ENCODE measurements at regions not wholly inside any gene's neighbourhood (a gene's known extent, or its start where the extent isn't known, plus 50 kb on each side); places are given as distances from the start of the nearest gene placed in this dataset.
"Not testable (repeated sequence)": the region's sequence is repeated elsewhere in the genome, so short reads cannot be mapped to it uniquely, and the experiment has no call there.

DNA sequence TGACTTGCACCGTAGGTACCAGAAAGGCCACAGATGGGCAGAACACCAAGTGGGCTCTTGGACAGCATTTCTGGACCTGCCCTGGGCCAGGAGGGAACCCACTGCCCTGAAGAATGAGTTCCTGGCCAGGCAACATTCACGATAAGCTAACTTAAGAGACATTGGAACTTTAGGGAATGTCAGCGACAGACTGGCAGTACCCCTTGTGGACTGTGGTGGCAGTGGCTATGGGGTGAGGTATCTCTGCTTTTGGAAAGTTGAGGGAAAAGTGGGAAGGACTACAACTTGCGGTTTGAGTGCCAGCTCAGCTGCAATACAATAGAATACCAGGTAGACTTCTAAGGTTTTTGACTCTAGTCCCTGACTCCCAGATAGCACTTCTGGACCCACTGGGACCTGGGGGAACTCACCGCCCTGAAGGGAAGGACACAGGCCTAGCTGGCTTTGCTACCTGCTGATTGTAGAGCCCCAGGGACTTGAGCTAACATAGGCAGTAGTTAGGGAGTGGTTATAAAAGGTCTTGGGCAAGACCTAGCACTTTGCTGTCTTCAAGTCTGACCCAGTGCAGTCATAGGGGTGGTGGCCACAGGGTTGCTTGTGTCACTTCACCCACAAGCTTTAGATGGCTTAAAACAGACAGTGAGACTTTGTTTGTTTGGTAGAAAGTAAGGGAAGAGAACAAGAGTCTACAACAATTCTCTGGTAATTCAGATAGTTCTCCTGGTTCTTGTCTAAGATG lies 617.6 kb downstream of the COL12A1 start:
- DNase-seq (ENCODE audit: low read depth) = no peak

DNA sequence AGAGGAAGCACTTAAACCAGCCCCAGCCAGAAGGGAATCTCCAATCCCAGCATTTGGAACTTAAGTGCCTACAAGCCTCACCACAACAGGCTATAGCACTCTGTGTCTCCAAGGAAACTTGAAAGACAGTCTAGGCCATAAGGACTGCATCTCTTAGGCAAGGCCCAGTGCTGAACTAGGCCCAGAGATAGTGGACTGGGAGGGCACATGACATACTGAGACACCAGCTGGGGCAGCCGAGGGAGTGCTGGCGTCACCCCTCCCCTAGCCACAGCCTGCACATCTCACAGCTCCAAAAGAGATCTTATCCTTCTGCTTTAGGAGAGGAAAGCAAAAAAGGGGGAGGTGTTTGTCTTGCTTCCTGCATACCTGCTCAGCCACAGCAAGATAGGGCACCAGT lies 618.5 kb downstream of the COL12A1 start:
- DNase-seq (ENCODE audit: low read depth) = no peak

DNA sequence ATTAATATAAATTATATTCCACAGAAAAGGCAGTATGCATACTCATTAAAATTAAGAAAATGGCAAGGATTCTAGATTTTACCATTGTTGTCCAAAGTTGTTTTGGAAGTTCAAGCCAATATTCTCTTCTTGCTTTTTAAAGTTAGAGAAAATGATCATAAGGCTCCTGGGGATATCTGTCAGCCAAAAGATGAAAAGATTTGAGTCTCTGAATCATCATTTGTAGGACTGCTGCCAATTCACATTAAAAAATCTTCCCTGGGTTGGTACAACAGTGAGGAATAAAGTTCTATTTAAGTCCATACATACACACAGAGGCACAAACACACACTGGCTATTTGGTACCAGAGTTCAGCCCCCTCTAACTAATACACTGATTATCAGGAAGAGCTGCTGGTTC lies 620.1 kb downstream of the COL12A1 start:
- no peak for DNase-seq (ENCODE audit: low read depth)

DNA sequence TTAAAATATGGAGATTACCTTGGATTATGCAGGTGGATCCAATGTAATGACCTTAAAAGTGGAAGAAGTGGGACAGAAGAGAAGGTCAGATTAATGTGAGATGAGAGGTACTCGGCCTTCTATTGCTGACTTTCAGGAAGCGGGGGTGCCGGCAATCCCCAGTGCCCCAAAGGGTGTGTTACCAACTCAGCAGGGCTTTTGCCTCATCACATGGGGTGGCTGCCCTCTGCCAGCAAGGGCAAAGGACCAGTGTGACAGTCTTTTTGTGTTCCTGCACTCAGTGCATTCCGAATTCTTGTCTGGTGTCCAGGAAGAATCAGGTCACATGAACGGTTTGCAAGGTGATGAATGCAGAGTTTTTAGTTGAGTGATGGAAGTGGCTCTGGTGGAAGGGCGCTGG lies 624.2 kb downstream of the COL12A1 start:
- no peak for DNase-seq (ENCODE audit: low read depth)

DNA sequence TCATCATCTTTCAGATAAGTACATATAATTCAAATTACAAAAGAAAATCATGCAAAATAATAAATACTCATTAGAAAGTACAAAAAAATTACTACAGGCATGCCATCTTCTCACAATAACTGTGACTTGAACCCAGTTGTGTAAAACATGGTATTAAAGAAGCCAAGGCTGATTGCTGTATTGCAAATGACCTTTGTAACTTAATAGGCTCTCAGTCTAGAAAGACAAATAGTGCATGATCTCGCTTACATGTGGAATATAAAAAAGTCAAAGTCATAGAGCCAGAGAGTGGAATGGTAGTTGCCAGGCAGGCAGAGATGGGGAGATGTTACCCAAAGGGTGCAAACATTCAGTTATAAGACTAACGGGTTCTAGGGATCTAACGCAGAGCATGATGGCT lies 626.1 kb downstream of the COL12A1 start:
- no peak for DNase-seq (ENCODE audit: low read depth)

DNA sequence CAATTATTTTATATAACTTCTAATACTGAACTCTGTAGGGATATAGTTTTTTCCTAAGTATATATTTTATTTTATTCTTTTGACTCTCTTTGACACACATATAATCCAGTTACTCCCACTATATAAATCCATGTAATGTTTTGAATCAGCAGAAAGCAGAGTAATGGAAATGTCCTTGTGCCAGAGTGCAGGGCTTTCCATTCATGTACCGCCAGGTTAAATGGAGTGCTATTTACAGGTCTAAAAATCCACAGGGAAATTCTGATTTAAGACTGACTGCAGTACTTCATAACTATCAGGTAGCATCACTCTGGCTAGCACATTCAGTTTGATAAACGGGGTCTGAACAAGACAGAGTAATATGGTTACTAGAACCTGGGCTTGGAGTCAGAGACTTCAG lies 626.8 kb downstream of the COL12A1 start:
- no peak for DNase-seq (ENCODE audit: low read depth)

DNA sequence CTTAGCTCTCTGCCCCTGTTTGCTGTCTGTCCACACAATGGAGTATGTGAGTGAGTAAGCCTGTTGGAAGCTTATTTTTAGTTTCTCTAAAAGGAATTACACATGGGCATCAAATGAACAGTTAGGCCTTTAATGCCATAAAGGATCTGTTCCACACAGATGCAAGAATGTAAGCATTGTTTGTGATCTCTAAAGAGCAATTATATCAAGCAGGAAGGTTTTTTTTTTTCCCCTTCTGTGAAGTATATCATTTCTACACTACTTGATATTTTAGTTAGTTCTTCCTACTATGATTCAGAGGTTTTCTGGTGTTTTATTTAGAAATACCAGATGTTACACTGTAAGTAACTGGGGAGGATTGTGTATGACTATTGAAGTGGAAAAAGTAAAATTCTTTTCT lies 627.5 kb downstream of the COL12A1 start:
- DNase-seq (ENCODE audit: low read depth) = peak; percentile 44

DNA sequence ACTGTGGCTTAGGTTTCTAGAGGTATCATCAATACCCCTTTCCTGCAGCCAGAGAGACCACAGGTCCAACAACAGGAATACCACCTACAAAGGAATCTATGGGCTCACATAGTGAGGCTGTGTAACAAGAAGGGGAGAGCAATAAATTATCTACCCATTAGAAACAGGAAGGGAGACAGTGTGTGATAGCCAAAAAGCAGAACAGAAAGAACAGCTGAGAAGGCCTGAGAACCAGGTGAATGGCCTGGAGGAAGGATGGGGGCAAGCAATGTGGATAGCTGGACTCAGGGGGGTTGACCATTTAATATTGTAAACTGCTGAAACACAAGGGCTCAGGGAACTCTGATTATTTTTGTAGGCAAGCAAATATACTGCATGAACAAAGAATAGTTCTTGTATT lies 628.2 kb downstream of the COL12A1 start:
- DNase-seq (ENCODE audit: low read depth) = no peak

DNA sequence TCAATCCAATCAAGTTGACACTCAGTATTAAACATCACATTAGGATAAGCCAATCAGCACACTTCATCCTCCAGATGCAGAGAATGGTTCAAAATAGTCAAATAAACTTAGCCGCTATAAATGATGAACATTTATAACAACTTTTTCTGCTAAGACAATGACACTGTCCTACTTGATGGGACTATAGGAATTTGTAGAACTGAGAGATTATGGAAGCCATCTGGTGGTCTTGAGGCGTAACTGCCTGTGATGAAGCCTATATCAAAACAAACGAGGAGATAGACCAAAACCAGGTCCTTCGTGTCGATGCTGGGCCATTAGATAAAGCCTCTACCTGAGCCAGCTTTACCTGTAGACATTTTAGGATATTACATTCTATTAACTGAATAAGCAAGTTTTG lies 631.1 kb downstream of the COL12A1 start:
- peak; percentile 47 for DNase-seq (ENCODE audit: low read depth)

DNA sequence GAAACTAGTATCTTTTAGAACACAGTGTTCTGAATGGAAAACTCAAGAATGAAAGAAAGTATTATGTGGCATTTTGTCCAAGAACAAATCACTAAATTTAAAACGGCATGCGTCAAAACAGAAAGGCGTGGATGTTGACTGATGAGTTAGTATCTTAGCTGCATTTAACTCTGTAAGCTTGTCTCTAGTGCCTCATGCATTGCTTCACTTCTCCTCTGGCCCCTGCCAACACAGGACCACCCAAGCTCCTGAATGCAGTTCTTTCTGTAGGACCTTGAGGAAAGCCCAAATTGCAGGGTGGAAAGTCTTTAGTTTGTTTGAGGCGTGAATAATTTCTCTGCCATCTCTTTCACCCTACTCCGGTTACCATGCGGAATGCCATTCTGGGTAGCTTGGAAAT lies 632.2 kb downstream of the COL12A1 start:
- DNase-seq (ENCODE audit: low read depth) = no peak

DNA sequence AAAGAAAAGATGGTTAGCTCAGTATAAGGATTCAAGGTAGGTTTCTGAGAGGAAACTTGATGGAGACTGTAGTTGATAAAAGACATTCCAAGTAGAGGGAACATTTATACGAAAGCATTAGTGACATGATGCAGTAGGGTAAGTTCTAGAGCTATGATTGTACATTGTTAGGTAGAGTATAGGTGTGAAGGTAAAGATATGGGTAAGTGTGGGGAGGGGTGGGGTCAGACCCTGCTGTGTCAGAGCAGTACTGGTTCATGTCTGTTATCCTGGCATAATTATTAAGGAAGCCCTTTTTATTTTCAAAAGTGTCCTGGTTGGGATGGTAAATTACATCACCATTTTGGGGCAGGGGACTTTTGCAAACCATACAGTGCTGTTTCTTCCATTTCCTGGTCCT lies 635.8 kb downstream of the COL12A1 start:
- DNase-seq (ENCODE audit: low read depth) = no peak

DNA sequence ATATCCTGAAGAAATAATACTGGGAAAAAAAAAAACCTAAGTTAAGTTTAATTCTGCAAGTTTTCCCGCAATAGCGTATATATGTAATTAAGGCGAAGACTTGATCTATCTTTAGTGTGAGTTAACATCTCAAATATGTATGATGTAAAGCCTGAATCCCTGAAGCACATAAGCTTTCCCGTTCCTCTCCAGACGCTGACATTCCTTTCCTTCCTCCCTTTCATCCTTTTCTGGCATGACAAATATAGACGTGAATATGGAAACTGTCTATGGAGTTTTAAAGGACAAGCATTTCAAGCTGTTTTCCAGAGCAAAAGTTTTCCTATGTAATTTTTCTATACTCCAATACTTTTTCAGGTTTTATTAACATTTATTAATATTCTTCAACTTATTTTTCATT lies 637.0 kb downstream of the COL12A1 start:
- no peak for DNase-seq (ENCODE audit: low read depth)

DNA sequence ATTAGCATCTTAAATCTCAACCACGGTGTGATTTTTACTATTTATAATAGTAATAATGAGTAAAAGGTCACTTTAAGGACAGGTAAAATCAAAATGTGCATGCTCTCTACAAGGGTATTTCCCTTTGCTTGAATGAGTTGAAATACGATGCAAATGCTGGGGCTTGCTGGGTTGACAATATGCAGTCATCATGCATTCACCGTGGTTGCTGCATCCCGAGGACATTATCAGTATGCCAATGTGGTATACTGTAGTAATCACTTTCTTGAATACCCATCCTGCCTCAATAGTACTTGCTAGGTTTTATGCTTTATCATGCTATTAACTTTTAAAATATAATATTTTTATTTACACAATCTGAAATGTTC lies 637.9 kb downstream of the COL12A1 start:
- DNase-seq (ENCODE audit: low read depth) = not testable (repeated sequence)

DNA sequence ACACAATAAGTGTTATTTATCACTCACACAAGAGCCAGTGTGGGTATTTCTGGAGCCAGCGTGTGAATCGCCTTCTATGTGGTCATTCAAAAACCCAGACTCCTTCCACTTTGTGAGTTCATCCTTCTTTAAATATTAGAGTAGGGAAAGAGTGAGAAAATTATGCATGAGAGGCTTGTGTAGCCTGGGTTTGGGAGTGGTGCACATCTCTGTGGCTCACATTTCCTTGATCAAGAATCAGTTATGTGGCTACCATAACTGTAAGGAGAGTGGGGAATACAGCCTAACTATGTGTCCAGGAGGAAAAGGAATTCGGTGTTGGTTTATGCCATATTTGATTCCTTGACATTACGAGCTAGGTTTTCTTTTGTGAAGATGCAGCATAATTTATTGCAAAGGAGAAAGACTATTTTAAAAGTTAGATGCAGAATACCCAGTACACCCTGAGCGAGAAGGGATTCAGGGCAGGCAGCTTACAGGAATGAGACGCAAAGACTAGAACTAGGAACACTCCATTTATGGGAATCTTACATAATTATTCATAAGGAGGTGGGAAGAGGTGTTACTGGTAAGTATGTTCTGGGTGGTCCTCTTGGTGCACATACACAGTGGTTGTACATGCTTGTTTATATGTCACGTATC lies 638.5 kb downstream of the COL12A1 start:
- DNase-seq (ENCODE audit: low read depth) = no peak

DNA sequence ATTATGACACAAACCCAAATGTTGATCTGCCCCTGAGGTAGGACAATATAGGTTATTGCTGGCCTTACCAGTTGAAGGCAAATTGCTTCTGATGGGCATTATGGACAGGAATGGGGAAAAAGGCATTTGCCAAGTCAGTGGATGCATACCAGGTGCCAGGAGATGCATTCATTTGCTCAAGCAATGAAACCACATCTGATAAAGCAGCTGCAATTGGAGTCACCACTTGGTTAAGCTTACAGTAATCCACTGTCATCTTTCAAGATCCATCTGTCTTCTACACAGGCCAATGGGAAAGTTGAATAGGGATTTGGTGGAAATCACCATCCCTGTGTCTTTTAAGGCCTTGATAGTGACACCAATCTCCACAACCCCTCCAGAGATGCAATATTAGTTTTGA lies 648.6 kb downstream of the COL12A1 start:
- no peak for DNase-seq (ENCODE audit: low read depth)

DNA sequence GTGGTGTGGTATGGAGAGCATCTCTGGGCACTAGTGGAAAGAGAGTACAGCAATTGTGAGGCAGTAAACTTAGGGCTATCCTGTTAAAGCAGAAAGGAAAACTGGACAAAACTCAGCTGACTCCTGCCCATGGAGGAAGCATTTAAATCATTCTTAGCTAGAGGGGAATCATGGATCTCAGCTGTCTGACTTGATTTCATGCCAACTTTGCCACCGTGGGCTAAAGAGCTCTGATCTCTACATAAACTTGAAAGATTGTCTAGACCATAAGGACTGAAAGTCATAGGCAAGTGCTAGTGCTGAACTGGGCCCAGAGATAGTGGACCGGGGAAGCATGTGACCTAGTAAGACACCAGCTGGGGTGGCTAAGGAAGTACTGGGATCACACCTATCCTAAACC lies 651.8 kb downstream of the COL12A1 start:
- DNase-seq (ENCODE audit: low read depth) = no peak

DNA sequence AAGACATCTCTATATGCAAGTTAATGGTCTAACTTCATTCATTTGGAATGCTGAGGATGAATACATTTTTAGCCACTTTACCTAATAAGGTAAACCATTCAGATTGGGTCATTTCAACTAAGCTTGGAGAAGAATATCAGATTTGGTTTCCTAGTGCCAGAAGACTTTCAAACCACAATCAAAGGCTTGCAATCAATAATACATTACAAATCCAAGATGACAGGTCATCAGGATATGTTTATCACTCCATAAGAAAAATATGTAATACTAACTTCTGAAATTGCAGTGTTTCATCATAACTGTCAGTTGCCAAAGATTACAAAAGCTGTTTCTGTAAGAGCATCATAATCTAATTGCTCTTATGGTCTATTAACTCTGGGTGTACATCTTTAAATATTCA lies 654.0 kb downstream of the COL12A1 start:
- DNase-seq (ENCODE audit: low read depth) = no peak

DNA sequence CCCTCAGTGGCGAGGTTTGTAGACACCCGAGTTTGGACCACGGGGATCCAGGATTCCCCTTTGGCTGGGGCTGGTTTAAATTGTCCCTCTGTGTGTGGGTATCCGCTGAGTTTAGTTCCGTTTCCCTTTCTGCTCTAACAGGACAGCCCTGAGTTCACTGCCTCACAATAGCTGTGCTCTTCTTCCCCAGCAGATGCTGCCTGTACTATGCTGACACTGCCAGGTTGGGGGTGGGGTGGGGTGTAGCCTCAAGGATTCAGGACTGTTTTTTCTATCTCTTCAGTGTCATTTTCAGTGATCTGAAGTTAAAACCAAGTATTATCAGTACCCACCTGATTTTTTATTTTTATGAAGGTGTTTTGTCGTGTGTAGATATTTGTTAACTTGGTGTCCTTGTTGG lies 655.0 kb downstream of the COL12A1 start:
- DNase-seq (ENCODE audit: low read depth) = no peak

DNA sequence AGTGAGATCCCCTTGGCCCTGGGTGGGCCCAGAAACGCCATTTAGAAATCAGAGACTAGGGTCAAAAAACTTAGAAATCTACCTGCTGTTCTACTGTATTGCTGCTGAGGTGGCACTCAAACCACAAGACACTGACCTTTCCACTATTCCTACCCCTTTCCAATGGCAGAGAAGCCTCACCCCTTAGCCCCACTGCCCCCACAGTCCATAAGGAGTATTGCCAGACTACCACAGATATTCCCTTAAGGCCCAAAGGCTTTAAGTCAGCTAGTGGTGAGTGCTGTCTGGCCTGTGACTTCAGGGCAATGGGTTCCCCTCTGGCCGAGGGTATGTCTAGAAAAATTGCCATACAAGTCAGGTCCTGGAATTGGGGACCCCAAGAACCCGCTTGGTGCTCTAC lies 656.1 kb downstream of the COL12A1 start:
- DNase-seq (ENCODE audit: low read depth) = no peak

DNA sequence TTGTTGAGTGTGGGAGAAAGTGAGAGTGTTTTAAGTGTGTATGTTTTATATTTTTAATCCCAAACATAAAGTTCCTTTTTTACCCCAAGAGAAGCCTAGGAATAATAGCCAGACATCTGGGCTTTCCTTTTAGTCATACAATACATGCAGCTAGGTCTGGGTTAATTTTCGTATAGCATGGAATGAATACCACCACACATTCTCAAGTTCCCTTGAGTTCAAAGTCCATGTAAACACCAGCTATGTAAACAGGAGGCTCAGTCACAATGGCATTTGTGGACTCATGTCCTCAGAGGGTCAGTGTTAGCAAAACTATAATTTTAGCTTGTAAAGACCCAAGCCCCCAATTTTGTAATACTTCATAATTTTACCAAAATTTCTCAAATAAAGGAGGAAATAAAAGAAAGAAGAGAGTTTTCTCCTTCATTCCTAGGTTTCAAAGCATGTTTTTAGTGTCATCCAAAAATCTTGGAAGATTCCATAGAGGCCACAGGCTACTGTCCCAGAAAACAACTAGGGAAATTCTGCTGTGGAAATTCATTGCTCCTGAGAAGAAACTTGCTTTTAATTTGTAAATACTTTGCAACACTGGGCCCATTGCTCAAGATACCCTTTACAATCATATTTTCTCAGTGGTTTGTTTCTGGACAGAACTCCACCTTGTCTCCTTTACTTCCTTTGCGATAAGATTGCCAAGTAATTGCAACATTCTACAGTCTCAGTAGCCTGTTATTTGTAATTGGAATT lies 671.2 kb downstream of the COL12A1 start:
- DNase-seq (ENCODE audit: low read depth) = no peak

DNA sequence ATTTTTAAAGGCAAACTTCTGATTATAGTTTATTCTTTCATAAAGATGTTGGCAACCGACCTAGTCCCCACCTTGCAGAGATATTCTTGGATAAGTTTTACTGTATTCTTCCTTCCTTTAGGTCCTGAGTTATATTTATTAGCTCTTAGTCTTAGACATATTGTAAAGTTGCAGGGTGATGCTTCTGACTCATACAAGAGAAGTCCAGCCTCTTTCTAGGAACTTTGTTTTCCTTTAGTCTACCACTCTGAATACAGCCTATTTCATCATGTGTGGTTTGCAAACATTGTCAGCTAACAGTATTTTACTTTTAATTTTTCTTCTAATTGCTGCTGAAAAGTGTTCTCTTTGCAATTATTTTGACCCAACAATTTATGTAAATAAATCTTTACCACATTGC lies 686.7 kb downstream of the COL12A1 start:
- DNase-seq (ENCODE audit: low read depth) = peak; percentile 7

DNA sequence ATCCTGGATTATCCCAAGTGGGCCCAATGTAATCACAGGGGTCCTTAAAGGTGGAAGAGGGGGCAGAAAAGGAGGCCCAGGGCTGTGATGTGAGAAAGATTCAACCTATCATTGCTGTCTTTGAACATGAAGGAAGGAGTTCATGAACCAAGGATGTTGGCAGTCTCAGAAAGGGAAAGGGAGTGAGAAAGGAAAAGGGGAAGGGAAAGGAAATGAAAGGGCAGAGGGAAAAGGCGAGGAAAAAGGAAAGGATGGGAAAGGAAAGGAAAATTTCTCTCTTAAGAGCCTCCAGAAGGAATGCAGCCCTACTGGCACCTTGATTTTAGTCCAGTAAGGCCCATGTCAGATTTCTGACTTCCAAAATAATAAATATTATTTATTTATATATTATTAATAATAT lies 687.8 kb downstream of the COL12A1 start:
- DNase-seq (ENCODE audit: low read depth) = no peak

DNA sequence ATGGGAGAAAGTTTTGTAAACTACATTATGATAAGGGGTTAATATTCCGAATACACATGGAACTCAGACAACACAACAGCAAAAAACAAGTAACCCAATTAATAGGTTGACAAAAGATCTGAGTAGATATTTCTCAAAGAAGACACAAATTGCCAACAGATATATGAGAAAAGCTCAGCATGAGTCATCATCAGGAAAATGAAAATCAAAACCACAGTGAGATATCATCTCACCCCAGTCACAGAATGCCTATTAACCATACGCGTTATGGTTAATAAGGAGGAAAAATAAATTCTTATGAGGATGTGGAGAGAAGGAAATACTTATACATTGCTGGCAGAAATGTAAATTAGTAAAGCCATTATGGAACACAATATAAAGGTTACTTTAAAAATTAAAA lies 695.0 kb downstream of the COL12A1 start:
- DNase-seq (ENCODE audit: low read depth) = no peak

Data from HT1080 (cell line).